ENCODE measurements at regions not wholly inside any gene's neighbourhood (a gene's known extent, or its start where the extent isn't known, plus 50 kb on each side); places are given as distances from the start of the nearest gene placed in this dataset.

GRCh38 chr16:77611386-77611785, 110.9 kb upstream of the NUDT7 start:
- Histone ChIP-seq H3K27me3 (no peaks in the 10 kb centered on the region), H3K4me3 (no peak overlapping the region), H3K27ac (no peak overlapping the region), H3K36me3 (no peaks in the 10 kb centered on the region), H3K9me3 (no peaks in the 10 kb centered on the region), H3K4me1 (no peaks in the 10 kb centered on the region)
- no peak for DNase-seq
- TF ChIP-seq CTCF (IDR thresholded peaks at IDR 0.05) (no peak), POLR2A (IDR thresholded peaks at IDR 0.05) (no peak)
- intact Hi-C loops (cut with DNase I; ENCODE audit: low total_unique reads), result no loop called here

- Histone ChIP-seq H3K27me3 (no peaks in the 10 kb centered on the region), H3K27ac (no peak overlapping the region), H3K4me3 (no peak overlapping the region), H3K36me3 (no peaks in the 10 kb centered on the region), H3K9me3 (no peaks in the 10 kb centered on the region), H3K4me1 (no peaks in the 10 kb centered on the region)
- intact Hi-C loops (cut with DNase I; ENCODE audit: low total_unique reads), result no loop called here
- DNase-seq, result no peak
- TF ChIP-seq POLR2A (IDR thresholded peaks at IDR 0.05), result no peak
- TF ChIP-seq CTCF (IDR thresholded peaks at IDR 0.05), result no peak
Measured at GRCh38 chr16:77612596-77612995, 109.7 kb upstream of the NUDT7 start.

GRCh38 chr16:77613095-77613494, 109.2 kb upstream of the NUDT7 start:
- no peak overlapping the region for H3K4me3 ChIP-seq
- no peaks in the 10 kb centered on the region for H3K27me3 ChIP-seq
- no peaks in the 10 kb centered on the region for H3K4me1 ChIP-seq
- H3K9me3 ChIP-seq, result no peaks in the 10 kb centered on the region
- no peaks in the 10 kb centered on the region for H3K36me3 ChIP-seq
- no peak overlapping the region for H3K27ac ChIP-seq
- intact Hi-C loops (cut with DNase I; ENCODE audit: low total_unique reads), result no loop called here
- TF ChIP-seq CTCF (IDR thresholded peaks at IDR 0.05) (no peak), POLR2A (IDR thresholded peaks at IDR 0.05) (no peak)
- DNase-seq, result no peak

- Histone ChIP-seq H3K4me1 (no peaks in the 10 kb centered on the region), H3K27me3 (no peaks in the 10 kb centered on the region), H3K4me3 (no peak overlapping the region), H3K36me3 (no peaks in the 10 kb centered on the region), H3K9me3 (no peaks in the 10 kb centered on the region), H3K27ac (no peak overlapping the region)
- DNase-seq, result no peak
- intact Hi-C loops (cut with DNase I; ENCODE audit: low total_unique reads), result no loop called here
- TF ChIP-seq CTCF (IDR thresholded peaks at IDR 0.05) (no peak), POLR2A (IDR thresholded peaks at IDR 0.05) (no peak)
Measured at GRCh38 chr16:77617553-77617952, 104.8 kb upstream of the NUDT7 start.

GRCh38 chr16:77617996-77618395, 104.3 kb upstream of the NUDT7 start:
- no peaks in the 10 kb centered on the region for H3K4me1 ChIP-seq
- H3K27me3 ChIP-seq, result no peaks in the 10 kb centered on the region
- no peak for DNase-seq
- no peak overlapping the region for H3K27ac ChIP-seq
- H3K36me3 ChIP-seq, result no peaks in the 10 kb centered on the region
- no peaks in the 10 kb centered on the region for H3K9me3 ChIP-seq
- intact Hi-C loops (cut with DNase I; ENCODE audit: low total_unique reads), result no loop called here
- no peak overlapping the region for H3K4me3 ChIP-seq
- TF ChIP-seq CTCF (IDR thresholded peaks at IDR 0.05), result no peak
- TF ChIP-seq POLR2A (IDR thresholded peaks at IDR 0.05), result no peak
